Superior temporal gyrus (tissue), 1 donor: ENCODE measurements at regions not wholly inside any gene's neighbourhood (a gene's known extent, or its start where the extent isn't known, plus 50 kb on each side); places are given as distances from the start of the nearest gene placed in this dataset.
A peak's percentile ranks its signal among the peaks of the same experiment; 100 is the strongest.

Experiments used
- DNase-seq: peaks from one replicate; pipeline ENCODE4 v3.0.0-alpha.2; 2016; ENCODE audit errors: extremely low spot score

DNA sequence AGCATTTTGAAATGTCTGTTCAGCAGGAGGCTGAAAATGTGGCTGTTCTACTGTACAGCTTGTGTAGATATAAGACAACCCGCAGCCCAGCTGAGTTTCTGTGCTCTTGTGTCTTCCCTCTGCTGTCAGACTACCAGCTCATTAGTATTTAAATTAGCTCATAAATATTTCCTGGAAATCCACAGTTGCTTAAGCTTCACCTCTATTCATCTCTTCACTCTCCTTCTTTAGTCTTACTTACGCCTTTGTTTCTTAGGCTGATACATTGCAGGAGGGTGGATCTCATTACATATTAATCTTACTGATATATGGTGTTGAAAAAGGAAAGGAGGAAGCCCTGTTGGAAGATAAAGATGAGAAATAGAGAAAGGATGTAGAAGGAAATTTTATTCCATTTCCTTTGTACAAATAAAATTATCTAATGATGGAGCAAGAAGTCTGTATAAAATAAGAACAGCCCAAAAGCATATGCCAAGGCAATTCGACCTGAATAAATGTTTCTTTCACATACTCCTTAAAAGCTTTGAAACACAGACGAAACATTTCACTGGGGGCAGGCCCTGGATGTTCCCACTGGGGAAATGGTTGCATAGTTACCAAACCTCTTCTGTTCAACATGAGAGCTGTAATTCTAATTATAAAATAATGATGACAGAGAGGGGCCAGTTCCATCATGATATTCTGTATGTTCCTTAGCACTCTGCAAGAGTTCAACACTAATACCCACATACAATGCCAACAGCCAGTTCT is 111.8 kb upstream of the APC start:
- DNase-seq, result no peak

DNA sequence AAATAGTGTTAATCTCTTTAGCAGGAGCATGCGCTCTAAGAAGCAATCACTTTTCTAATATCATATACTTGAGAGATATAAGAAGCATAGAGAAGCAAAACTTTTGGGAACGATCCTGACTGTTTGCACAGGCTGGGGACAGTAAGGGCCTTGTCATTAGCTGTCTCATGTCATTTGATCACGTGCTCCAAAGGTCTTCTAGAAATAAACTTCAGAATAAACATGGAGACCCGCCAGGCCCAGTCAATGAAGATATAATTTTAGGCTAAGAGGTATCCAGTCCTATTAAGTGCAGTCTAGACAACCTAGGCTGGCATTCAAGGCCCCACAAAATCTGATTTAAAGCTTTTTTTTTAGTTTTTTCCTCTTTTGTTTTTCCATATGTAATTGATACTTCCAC is 111.0 kb upstream of the APC start:
- no peak for DNase-seq

DNA sequence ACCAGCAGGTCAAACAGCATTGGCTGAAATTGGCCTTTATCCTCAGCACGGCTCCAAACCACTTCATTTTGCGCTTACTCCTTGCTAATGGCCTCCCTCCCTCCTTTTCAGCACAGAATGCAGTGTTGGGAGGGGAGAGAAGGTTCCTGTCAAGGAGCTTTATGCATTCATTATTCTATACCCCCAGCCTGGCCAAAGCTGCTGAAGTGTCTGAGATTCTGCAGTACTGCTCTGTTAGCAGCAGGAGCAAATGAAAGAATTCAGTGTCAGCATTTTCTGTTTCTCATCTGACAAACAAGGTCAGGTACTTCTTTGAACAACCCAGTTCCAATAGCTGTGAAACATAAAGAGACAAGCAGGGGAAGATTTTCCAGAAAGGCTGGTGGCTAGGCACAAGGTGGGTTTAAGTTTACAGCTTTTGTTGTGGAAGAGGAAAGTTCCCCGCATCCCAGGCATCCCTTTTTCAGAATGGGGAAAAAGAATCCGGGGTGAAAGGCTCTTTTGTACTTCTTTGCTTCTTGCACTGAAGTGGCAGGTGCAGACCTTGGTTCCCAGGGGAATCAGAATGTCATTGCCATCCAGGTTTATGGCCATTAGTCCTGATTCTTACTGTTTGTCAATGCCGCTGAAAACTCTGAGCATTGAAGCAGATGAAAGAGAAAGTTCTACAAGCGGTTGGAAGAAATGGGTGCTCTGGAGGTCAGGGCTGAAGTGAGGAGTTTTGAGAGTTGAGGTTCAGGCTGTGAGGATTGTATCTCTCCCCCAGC is 109.3 kb upstream of the APC start:
- no peak for DNase-seq

DNA sequence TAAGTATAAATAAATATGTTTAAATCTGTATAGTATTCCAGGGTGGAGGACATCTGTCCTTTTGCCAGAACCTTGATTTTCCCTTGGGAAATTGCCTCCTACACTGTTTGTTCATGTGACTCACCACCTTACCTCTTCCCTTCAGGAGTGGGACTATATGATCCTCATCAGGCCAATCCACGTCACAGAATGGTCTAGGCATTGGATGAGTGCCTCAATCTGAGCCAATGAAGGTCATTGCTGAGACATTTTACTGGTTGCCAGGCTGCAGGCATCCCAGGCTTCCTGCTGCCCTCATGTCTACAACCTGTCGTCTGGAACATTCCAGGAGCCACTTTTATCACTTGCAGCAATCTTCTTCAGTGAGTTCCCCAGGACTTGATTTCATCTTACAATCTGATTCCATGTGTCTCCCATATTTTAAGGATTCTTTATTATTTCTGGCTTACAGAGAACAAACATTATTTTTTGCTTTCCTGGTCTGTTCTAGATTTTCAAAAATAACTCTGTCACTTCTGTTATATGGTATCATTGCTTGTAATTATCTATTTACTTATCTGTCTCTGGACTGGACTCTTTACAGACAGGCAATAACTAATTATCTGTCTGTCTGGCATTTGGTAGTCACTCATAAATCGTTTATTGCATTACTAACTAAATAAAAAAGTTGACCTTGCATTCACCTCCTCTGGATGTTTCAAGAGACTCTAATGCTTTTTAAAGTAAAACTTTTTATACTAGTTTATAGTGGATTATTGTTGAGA is 107.3 kb upstream of the APC start:
- DNase-seq, result no peak

DNA sequence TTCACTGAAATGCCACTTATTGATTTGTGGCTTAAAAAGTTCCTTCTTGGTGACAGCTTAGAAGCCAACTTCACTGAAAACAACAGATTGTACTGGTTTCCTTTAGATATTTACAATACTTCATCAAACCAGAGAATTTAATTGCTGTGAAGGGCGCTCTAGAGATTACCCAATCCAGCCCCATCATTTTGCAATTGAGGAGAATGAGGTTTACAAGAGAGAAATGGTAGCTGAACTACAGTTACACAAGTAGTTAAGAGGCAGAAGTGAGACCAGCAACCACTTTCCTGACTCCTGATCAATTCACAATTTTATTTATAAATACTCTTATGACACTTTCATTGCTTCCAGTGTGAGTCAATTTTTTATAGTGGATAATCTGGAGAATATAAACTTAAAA is 103.5 kb upstream of the APC start:
- no peak for DNase-seq

DNA sequence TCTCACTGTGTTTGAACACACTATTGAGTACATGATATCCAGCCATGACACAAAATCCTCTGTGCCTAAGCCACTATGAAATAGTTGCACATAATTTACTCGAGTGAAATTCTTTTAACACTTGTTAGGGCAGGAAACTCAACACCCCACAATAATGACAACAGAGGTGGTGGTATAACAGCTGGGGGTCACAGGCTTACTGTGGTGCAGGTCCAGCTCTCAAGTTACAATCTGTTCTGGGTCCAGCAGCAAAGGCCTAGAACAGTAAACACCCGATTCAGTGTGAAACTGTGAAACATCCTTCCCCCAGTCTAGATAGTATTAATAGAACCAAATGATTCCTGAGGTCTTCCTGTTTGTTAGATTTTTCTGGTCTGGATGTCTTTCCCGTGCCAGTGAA is 102.9 kb upstream of the APC start:
- DNase-seq, result no peak

DNA sequence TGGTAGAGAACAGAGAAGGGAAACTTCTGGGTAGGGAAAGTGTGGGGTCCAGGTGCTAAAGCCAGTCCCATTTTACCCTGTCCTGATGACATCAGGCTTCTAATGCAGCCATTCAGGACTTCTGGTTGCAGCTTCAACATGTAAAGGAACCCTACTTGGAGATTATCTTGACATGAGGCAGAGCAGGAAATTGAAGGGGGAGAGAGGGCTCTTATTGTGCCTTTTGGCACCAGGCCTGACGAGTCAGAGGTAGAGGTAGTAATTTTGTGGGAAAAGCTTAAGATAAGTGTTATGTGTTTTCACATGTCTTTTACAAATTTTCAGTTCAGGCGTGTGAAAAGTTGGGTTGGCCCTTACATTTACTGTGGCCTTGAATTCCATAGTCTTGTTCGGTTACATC is 102.4 kb upstream of the APC start:
- DNase-seq, result no peak

DNA sequence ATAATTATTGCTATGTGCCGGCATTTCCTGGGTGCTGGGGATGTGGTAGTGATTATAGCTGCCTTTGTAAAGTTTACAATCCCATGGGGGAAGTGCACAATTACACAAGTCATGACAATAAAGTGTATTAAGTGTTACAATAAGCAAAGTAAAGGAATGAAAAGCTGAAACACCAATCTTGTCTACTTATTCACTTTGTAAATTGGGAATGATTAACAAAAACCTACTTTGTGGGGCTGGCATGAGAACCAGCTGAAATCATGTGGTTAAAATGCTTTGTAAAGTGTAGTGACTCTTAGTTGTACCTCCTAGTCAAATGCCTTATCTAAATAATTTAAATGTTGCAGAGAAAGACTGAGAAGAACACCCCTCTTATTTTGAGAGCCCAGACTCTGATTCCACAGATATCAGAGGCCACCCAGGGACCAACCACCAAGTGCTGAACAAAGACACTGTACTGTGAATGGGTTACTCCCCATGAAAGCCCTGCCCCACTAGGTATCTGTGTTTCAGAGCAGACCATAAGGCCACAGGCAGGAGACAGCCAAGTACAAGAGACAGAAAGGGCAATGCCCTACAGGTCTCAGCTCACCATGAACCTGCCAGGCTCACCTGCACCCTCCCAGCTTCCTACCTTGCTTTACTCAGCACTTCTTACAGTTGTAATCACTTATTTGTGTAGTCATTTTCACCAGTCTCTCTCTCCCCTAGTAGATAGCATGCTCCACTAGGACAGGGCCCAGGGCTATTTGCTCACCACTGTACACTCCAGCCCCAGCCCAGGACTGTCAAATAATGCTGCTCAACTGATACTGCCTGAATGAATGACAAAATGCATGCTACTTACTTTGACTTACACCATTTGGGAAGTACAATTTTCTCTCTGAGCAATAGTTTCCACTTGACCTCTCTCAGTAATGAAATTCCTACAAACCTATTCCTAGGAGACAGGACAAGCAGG is 101.6 kb upstream of the APC start:
- no peak for DNase-seq

DNA sequence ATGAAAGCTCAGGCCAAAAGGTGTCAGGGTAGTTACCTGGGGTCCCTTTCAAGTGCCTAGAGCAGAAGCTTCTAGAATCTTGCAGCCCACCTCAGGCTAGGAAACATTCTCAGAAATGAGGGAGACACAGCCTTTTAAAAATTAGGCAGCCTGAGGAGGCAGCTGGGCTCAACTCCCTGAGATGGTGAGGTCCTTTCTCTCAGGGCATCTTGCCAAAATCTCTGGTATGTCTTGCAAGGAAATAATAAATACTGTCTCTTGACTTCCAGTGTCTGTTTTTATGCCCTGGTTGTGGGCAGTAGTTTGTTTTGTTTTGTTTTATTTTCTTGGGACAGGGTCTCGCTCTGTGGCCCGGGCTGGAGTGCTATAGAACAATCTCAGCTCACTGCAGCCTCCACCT is 100.9 kb upstream of the APC start:
- DNase-seq, result no peak

DNA sequence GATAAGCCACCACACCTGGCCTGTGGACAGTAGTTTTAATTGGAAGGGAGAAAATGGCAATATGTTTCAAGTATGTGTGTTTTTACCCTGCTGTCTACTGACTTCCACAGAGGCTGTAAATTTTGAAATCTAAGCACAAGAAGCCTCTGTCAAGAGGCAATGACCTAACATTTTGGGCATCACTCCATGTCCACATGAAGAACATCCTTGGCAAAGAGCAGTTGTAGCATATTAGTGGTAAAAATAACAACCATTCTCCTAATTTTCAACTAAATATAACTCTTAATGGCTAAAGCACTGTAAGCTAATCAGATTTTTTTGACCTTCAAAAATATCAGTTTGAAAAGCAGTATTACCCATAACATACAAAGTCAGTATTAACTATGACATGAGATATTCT is 100.3 kb upstream of the APC start:
- peak; percentile 78 for DNase-seq

DNA sequence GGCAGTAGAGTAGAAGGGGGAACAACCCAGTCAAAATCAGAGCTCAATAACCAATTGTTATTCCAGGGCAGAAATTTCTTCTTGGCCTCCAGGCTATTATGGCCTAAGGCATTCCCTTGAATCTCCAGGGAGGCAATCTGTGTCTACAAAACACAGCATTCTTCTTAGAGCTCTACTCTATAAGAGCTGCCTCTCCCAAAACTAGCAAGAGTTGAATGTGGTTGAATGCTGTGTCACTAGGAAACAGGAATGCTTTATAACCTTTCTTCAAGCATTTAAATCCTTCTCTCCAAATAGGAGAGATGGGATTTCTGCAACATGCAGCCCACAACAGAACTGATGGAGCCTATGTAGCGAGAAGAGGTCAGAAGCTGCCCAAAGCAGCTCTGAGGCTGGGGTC is 97.1 kb upstream of the APC start:
- DNase-seq, result no peak

DNA sequence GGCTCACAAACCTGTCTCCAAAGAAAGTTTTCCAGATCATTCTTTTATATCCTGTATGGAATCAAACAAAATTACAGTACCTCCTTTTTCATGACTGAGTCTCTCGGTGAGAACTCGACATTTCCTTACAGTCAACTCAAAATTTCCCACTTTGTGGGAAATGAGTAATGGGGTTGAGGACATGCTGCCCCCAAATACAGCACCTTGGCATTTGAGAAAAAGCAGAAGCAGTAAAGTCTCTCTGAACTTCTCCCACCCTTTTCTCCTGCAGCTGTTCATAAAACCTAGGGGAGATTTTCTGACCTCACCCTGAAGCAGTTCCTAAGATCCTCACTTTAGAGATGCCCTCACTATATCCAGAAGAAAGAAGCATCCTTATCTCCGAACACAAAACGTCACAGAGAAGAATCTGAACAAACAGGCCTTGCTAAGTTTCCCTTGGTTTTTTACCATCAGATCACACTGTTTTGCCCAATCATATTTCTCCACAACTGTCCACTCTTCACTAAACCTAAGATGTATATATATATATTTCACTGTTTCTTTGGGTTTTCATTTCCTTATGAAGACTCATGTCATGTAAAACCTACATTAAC is 96.1 kb upstream of the APC start:
- no peak for DNase-seq

DNA sequence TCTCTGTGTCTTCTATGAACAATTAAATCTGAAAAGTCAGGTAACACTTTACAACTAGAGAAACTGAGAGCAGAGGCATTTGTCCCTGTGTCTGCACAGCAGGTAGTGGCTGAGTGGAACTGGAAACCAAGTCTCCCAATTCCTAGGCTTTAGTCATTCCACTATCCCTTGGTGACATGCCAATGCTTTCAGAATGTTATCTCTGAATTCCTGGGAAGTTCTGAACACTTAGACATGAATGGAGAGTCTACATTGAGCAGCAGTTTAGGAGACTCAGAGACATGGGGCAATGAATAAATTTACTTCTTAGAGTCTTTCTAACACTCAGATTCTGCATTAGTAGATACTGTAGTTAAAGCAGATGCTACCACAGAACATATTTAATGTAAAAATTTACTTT is 94.8 kb upstream of the APC start:
- DNase-seq, result no peak

DNA sequence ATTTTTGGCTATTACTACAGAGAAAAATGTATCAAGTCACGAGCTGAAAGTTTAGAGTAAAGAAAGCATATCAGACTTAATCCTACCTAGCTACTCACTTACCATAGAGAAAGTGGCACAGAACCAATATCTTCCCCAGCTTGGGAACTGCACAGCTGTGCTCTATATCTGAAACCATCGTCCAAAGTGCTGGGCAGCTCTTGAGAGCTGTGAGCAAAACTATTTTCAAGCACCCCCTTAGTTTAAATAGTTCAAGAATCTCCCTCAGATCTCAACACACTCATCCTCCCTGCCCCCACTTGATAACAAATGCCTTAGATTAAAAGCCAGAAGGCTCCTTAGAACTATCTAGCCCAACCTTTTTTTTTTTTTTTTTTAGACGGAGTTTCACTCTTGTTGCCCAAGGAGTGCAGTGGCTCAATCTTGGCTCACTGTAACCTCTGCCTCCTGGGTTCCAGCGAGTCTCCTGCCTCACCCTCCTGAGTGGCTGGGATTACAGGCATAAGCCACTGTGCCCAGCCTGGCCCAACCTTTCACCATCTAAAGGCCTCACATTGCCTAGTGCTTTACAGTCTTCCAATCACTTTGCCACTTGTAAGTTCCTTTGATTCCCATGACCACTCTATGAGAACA is 94.2 kb upstream of the APC start:
- no peak for DNase-seq

DNA sequence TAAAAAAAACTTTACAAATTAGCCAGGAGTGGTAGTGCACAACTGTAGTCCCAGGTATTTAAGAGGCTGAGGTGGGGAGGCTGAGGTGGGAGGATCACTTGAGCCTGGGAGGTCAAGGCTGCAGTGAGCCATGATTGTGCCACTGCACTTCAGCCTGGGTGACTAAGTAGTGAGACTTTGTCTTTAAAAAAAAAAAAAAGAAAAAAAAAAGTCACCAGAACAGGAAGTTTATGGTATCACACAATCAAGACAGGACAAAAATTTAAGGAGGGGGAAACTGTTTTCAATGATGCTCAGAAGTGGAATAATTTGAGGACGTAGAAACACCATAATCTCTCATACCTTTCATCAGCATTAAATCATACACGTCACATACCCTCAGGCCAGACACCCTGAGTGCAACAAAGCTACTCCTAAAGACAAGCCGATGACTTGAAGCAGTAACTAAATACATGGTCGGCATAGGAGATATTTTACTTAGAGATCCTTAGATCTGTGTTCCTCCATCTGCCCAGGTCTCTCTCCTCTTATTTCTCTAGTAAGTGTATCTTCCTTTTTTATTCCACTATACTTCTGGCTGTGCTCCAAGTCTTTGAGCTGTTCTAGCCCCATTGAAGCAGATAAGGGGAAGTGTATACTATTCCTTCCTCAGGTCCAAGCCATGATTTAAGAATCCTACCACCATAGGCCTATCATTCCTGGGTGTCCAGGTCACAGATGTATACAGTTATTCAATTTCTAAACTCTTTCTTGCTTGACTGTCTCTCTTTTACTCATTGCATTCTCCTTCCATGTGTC is 91.3 kb upstream of the APC start:
- DNase-seq, result no peak

DNA sequence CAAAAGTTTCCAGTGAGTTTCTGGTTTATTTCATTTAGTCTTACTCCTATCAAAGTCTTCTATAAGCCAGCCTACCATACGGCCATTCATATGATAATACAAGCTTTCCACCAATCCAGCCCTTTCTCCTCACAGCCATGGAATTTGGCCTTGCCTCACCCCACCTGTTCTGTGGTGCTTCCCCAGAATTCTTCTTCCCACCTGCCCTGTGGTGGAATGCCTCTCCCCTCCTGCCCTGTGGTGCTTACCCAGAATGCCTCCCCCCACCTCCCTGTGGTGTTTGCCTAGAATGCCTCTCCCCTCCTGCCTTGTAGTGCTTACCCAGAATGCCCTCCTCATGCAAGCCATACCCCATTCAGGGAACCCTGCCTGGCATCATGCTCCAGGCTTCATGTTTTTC is 90.3 kb upstream of the APC start:
- no peak for DNase-seq

DNA sequence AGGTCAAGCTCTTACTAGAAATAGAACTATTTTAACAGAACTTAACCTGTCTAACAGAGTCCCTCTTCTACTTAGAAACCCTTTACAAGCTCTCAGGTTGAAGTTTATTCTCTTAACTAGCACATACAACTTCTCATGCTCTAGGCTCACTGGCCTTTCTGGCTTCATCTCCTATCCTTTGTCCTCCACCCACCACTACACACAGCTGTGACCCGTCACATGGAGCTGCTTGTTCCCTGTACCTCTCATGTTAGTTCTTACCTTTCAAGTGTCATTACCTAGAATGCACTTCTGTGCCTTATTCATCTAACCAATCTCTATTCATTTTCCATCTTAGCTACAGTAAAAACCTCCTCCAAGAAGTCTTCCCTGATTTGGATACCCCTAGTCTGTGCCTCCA is 89.4 kb upstream of the APC start:
- no peak for DNase-seq

DNA sequence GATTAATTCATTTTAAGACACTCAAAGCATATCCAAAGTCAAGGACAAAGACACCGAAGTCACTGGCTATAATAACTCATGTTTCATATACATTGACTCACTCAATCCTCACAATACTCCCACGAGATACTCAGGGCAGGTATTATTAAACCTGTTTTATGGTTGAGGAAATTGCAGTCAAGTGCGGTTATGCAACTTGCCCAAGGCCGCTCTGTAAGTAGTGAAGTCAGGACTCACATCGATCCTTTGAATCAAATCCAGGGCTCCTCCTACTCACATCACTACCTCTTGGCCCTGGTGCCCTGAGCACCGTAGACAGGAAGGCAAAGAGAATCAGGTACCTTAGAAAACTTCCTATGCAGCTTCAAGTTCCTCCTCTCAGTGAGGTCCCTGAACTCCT is 87.8 kb upstream of the APC start:
- DNase-seq, result no peak

DNA sequence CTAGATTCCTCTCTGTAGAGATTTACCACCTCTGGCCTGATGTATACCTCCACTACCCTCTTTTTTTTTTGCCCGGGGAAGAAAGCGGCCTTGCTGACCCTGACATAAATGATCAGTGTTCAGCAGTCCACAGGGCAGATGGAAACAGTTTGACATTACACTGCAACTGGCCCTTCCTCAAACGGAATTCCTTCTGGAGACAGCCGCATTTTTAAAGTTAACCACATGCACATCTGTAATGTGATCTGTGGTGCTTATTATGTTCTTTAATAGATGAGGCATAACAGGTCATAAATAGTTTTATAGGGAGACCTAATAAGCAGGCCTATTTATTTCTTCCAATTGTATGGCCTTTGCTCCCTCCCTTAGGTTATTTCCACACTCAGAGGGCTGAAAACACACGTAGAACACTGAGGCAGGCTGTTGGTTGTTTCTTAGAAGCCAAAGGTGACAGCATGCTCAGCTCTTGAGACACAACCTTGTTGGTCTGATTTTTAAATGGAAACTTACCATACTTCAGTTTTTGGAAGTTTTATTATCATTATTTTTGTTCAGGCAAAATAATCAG is 84.0 kb upstream of the APC start:
- DNase-seq, result no peak

DNA sequence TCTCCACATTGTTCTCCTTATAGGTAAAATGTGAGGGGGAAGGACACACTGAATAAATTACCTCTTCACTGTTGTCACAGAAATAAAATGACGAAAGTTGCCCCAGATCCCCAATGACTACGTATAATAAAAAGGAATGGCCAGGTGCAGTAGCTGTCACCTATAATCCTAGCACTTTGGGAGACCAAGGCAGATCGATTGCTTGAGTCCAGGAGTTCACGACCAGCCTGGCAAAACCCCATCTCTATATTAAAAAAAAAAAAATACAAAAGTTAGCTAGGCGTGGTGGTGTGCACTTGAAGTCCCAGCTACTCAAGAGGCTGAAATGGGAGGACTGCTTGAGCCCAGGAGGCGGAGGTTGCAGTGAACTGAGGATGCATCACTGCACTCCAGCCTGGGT is 82.2 kb upstream of the APC start:
- DNase-seq, result no peak
